ENCODE measurements at regions not wholly inside any gene's neighbourhood (a gene's known extent, or its start where the extent isn't known, plus 50 kb on each side); places are given as distances from the start of the nearest gene placed in this dataset.
"Not testable (repeated sequence)": the region's sequence is repeated elsewhere in the genome, so short reads cannot be mapped to it uniquely, and the experiment has no call there.

DNA sequence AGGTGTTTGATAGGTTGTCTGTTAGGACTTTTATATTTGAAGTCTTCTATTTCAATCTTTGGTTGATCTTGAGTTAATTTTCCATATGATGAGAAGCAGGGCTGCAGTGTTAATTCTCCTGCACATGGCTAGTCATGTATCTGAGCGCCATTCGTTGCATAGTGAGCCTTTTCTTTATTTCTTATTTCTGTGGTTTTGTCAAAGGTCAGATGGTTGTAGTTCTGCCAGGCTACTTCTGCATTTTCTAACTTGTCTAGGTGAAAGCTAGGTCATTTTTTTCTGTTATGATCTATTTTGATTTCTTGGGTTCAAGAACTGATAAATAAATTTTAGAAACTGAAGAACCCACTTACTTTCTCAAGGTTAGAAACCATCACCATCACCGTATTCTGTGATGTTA is 56.7 kb downstream of the CCDC74A start:
- H3K27ac ChIP-seq = no peak overlapping the region
- TF ChIP-seq, protein P1, sequence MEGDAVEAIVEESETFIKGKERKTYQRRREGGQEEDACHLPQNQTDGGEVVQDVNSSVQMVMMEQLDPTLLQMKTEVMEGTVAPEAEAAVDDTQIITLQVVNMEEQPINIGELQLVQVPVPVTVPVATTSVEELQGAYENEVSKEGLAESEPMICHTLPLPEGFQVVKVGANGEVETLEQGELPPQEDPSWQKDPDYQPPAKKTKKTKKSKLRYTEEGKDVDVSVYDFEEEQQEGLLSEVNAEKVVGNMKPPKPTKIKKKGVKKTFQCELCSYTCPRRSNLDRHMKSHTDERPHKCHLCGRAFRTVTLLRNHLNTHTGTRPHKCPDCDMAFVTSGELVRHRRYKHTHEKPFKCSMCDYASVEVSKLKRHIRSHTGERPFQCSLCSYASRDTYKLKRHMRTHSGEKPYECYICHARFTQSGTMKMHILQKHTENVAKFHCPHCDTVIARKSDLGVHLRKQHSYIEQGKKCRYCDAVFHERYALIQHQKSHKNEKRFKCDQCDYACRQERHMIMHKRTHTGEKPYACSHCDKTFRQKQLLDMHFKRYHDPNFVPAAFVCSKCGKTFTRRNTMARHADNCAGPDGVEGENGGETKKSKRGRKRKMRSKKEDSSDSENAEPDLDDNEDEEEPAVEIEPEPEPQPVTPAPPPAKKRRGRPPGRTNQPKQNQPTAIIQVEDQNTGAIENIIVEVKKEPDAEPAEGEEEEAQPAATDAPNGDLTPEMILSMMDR (IDR thresholded peaks at IDR 0.05) = no peak
- H3K36me3 ChIP-seq = no peaks in the 10 kb centered on the region
- H3K27me3 ChIP-seq = no peaks in the 10 kb centered on the region
- no peak for DNase-seq
- no peaks in the 10 kb centered on the region for H3K4me1 ChIP-seq
- H3K9ac ChIP-seq (ENCODE audit: low read depth in 2 of 2, low read length in 2 of 2) = no peak overlapping the region
- H3K4me3 ChIP-seq = no peak overlapping the region
- intact Hi-C loops (cut with DNase I) = no loop called here
- no peaks in the 10 kb centered on the region for H3K9me3 ChIP-seq

DNA sequence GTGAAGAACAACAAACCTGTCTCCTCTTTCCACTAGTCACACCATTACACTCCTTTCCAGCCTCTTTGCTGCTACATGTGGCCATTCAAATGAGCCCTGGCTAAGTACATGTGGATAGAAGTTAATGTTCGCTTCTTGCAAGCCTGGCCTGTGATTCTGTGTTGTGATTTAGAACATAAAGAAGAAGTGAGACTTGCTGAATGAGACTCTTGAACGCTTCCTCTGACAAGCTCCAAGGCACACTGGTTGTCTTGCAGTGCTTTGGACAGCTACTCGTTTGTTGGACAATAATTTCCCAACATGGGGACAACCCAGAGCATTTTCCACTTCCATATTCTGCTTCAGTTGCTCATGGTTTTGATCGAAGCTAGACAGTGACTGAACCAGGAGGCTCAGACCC is 57.3 kb downstream of the CCDC74A start:
- intact Hi-C loops (cut with DNase I) = no loop called here

DNA sequence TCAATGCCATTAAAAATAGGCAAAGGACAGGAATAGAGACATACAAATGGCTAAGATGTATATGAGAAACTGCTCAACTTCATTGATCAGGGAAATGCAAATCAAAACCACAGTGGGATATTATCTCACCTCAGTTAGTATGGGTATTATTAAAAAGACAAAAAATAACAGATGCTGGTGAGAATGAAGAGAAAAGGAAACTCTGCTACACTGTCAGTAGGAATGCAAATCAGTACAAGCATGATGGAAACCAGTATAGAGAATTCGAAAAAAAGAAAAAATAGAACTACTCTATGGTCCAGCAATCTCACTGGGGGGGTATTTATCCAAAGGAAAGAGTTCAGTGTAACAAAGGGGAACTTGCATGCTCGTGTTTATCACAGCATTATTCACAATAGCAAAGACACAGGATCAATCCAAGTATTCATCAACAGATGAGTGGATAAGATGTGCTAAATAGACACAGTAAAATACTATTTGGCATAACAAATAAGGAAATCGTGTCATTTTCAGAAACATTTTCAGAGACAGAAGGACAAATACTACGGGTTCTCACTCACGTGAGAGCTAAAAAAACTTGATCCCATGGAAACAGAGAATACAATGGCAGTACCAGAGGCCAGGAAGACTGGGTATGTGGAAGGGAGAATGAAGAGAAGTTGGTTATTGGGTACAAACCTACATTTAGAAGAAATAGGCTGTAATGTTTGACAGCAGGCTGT is 60.6 kb downstream of the CCDC74A start:
- intact Hi-C loops (cut with DNase I) = no loop called here
- TF ChIP-seq, protein P1 (IDR thresholded peaks at IDR 0.05) = no peak
- H3K36me3 ChIP-seq = no peaks in the 10 kb centered on the region
- H3K4me1 ChIP-seq = no peaks in the 10 kb centered on the region
- H3K9ac ChIP-seq (ENCODE audit: low read depth in 2 of 2, low read length in 2 of 2) = no peak overlapping the region
- H3K27me3 ChIP-seq = no peaks in the 10 kb centered on the region
- no peak overlapping the region for H3K4me3 ChIP-seq
- no peaks in the 10 kb centered on the region for H3K9me3 ChIP-seq
- H3K27ac ChIP-seq = no peak overlapping the region
- DNase-seq = no peak

More for the DNA sequence above, 57.3 kb downstream of the CCDC74A start:
- H3K27me3 ChIP-seq = no peaks in the 10 kb centered on the region
- H3K4me3 ChIP-seq = no peak overlapping the region
- no peaks in the 10 kb centered on the region for H3K9me3 ChIP-seq
- no peaks in the 10 kb centered on the region for H3K36me3 ChIP-seq
- H3K27ac ChIP-seq = no peak overlapping the region
- no peak for DNase-seq
- no peak overlapping the region for H3K9ac ChIP-seq (ENCODE audit: low read depth in 2 of 2, low read length in 2 of 2)
- H3K4me1 ChIP-seq = no peaks in the 10 kb centered on the region
- TF ChIP-seq, protein P1 (IDR thresholded peaks at IDR 0.05) = no peak

- H3K9ac ChIP-seq (ENCODE audit: low read depth in 2 of 2, low read length in 2 of 2); H3K36me3 ChIP-seq; H3K27ac ChIP-seq; H3K27me3 ChIP-seq; H3K4me1 ChIP-seq; H3K9me3 ChIP-seq; DNase-seq; H3K4me3 ChIP-seq; intact Hi-C loops (cut with DNase I): not testable (repeated sequence)
Observed at GRCh38 chr2:131589126-131589525, 61.4 kb downstream of the CCDC74A start.

GRCh38 chr2:131590366-131590765 is 62.7 kb downstream of the CCDC74A start:
- Histone ChIP-seq H3K36me3 (no peaks in the 10 kb centered on the region), H3K9me3 (no peaks in the 10 kb centered on the region), H3K27ac (no peak overlapping the region), H3K4me3 (no peak overlapping the region), H3K4me1 (no peaks in the 10 kb centered on the region), H3K9ac (ENCODE audit: low read depth in 2 of 2, low read length in 2 of 2) (no peak overlapping the region), H3K27me3 (no peaks in the 10 kb centered on the region)
- TF ChIP-seq, protein P1 (IDR thresholded peaks at IDR 0.05) = no peak
- intact Hi-C loops (cut with DNase I) = no loop called here
- DNase-seq = no peak

DNA sequence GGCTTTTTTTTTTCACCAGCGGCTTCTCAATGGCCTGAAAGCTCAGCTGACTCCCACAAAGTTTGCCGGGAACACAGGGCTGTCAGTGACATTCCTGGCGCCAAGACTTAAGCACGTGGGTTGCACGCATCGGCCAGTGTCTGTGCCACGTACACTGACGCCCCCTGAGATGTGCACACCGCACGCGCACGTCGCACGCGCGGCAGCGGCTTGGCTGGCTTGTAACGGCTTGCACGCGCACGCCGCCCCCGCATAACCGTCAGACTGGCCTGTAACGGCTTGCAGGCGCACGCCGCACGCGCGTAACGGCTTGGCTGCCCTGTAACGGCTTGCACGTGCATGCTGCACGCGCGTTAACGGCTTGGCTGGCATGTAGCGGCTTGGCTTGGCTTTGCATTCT is 63.2 kb downstream of the CCDC74A start:
- no peak overlapping the region for H3K4me3 ChIP-seq
- TF ChIP-seq, protein P1 (IDR thresholded peaks at IDR 0.05) = no peak
- no peaks in the 10 kb centered on the region for H3K27me3 ChIP-seq
- H3K4me1 ChIP-seq = no peaks in the 10 kb centered on the region
- intact Hi-C loops (cut with DNase I) = no loop called here
- no peaks in the 10 kb centered on the region for H3K36me3 ChIP-seq
- no peaks in the 10 kb centered on the region for H3K9me3 ChIP-seq
- DNase-seq = no peak
- H3K9ac ChIP-seq (ENCODE audit: low read depth in 2 of 2, low read length in 2 of 2) = no peak overlapping the region
- no peak overlapping the region for H3K27ac ChIP-seq

DNA sequence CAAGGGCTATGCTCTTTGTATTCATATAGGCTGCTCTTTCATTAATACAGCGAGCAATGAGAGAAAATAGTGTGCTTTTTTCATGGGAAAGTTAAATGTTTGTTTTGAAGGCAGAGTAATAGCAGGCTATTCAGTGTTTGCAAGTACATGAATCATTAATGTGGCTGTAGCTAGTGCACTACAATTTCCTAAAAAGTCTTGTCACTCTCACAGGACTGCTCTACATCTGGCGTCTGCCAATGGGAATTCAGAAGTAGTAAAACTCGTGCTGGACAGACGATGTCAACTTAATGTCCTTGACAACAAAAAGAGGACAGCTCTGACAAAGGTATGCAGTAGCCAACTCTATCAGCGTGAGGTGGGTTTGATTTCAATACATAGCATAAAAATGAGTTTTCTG is 68.9 kb downstream of the CCDC74A start:
- H3K36me3 ChIP-seq; H3K9me3 ChIP-seq; H3K27me3 ChIP-seq; H3K9ac ChIP-seq (ENCODE audit: low read depth in 2 of 2, low read length in 2 of 2); DNase-seq; H3K4me3 ChIP-seq; H3K27ac ChIP-seq; intact Hi-C loops (cut with DNase I); H3K4me1 ChIP-seq: not testable (repeated sequence)

GRCh38 chr2:131602444-131602843 is 74.8 kb downstream of the CCDC74A start:
- H3K9ac ChIP-seq (ENCODE audit: low read depth in 2 of 2, low read length in 2 of 2); H3K27me3 ChIP-seq; H3K27ac ChIP-seq; H3K36me3 ChIP-seq; intact Hi-C loops (cut with DNase I); DNase-seq; H3K9me3 ChIP-seq; H3K4me3 ChIP-seq; H3K4me1 ChIP-seq: not testable (repeated sequence)

DNA sequence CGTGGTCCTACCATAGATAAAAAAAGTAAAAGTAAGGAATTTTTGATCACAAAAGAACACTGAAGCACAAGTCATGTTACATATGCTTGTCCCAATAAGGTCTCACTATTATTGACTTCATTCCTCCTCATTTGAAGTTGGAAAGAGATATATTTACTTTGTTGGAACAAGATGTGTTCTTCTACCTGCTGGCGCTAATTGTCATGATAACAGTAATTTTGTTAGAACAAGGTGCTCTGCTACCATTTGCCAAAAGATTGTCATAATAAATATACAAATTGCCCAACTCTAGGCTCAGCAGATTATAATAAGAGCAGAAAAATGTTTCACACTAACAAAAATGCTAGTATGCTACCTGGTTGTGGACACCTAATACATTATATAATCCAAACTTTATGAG is 77.0 kb downstream of the CCDC74A start:
- H3K4me1 ChIP-seq; intact Hi-C loops (cut with DNase I); H3K4me3 ChIP-seq: not testable (repeated sequence)

More for the DNA sequence above, 77.0 kb downstream of the CCDC74A start:
- DNase-seq; H3K27me3 ChIP-seq; H3K27ac ChIP-seq; H3K9me3 ChIP-seq; H3K9ac ChIP-seq (ENCODE audit: low read depth in 2 of 2, low read length in 2 of 2); H3K36me3 ChIP-seq: not testable (repeated sequence)
